ENCODE measurements at regions not wholly inside any gene's neighbourhood (a gene's known extent, or its start where the extent isn't known, plus 50 kb on each side); places are given as distances from the start of the nearest gene placed in this dataset.

GRCh38 chr1:88272216-88272615 is 411.9 kb upstream of the PKN2 start:
- no peaks in the 10 kb centered on the region for H3K9me3 ChIP-seq
- H3K27me3 ChIP-seq (ENCODE audit: low read depth), result no peaks in the 10 kb centered on the region
- no peak overlapping the region for H3K27ac ChIP-seq
- no peaks in the 10 kb centered on the region for H3K36me3 ChIP-seq
- no peaks in the 10 kb centered on the region for H3K4me1 ChIP-seq
- H3K4me3 ChIP-seq, result no peak overlapping the region
- ATAC-seq (no peak), DNase-seq (no peak)
- TF ChIP-seq, protein P1, sequence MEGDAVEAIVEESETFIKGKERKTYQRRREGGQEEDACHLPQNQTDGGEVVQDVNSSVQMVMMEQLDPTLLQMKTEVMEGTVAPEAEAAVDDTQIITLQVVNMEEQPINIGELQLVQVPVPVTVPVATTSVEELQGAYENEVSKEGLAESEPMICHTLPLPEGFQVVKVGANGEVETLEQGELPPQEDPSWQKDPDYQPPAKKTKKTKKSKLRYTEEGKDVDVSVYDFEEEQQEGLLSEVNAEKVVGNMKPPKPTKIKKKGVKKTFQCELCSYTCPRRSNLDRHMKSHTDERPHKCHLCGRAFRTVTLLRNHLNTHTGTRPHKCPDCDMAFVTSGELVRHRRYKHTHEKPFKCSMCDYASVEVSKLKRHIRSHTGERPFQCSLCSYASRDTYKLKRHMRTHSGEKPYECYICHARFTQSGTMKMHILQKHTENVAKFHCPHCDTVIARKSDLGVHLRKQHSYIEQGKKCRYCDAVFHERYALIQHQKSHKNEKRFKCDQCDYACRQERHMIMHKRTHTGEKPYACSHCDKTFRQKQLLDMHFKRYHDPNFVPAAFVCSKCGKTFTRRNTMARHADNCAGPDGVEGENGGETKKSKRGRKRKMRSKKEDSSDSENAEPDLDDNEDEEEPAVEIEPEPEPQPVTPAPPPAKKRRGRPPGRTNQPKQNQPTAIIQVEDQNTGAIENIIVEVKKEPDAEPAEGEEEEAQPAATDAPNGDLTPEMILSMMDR (IDR thresholded peaks at IDR 0.05), result no peak
- intact Hi-C loops (cut with DNase I), result no loop called here

DNA sequence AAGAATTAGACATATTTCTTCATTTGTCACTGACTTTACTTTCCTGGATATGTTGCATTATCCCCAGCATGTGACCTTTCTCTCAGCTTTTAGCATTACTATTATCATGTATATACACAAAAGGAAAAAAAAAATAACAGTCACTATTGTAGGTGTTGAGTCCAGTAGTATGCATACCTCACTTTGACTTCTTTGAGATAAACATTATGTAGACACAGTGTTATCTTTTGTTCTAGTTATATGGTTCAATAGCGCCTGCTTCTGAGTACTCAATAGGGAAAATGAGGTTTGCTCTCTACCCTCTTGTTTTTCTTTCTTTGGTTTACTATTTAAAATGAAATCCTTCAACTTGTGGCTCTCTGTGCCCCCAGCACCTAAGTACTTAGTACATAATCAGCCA is 409.6 kb upstream of the PKN2 start:
- Histone ChIP-seq H3K9me3 (no peaks in the 10 kb centered on the region), H3K4me1 (no peaks in the 10 kb centered on the region), H3K27ac (no peak overlapping the region), H3K36me3 (no peaks in the 10 kb centered on the region), H3K27me3 (ENCODE audit: low read depth) (no peaks in the 10 kb centered on the region), H3K4me3 (no peak overlapping the region)
- intact Hi-C loops (cut with DNase I), result no loop called here
- ATAC-seq, result no peak
- DNase-seq, result no peak
- TF ChIP-seq, protein P1 (IDR thresholded peaks at IDR 0.05), result no peak

DNA sequence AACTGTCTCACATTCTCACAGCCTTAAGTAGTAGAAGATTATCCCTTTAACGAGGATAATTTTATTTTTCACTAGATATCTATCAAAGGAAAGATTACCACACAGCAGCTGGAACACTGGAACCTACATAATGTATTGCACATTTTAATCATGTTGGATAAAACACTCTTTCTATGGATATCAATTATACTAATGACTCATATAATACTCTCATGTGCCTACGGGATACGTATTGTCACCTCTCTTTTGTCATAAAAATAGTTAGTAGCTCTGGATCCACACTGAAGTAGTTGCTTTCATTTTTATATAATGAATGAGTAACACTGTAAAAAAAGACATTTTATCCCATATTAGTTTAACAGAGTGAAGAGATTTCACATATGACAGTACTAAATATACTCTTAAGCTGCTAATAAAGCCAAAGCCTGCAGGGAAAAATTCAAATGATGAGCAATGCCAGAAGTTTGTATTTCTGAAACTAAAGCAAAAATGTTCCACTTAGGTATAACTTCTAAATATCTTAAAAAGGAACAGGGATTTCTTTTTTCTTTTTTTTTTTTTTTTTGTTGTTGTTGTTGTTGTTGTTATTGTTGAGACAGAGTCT is 408.7 kb upstream of the PKN2 start:
- intact Hi-C loops (cut with DNase I), result no loop called here
- H3K36me3 ChIP-seq, result no peaks in the 10 kb centered on the region
- H3K27ac ChIP-seq, result no peak overlapping the region

GRCh38 chr1:88276163-88276562 is 407.9 kb upstream of the PKN2 start:
- H3K27me3 ChIP-seq (ENCODE audit: low read depth), result no peaks in the 10 kb centered on the region
- no peak for DNase-seq

More for the DNA sequence above, 408.7 kb upstream of the PKN2 start:
- Histone ChIP-seq H3K4me1 (no peaks in the 10 kb centered on the region), H3K4me3 (no peak overlapping the region), H3K9me3 (no peaks in the 10 kb centered on the region), H3K27me3 (ENCODE audit: low read depth) (no peaks in the 10 kb centered on the region)
- DNase-seq (no peak), ATAC-seq (no peak)
- TF ChIP-seq, protein P1 (IDR thresholded peaks at IDR 0.05), result no peak

GRCh38 chr1:88284066-88284465 is 400.0 kb upstream of the PKN2 start:
- no peak for ATAC-seq
- intact Hi-C loops (cut with DNase I), result no loop called here
- Histone ChIP-seq H3K9me3 (no peaks in the 10 kb centered on the region), H3K27ac (no peak overlapping the region), H3K4me1 (no peaks in the 10 kb centered on the region), H3K36me3 (no peaks in the 10 kb centered on the region), H3K4me3 (no peak overlapping the region), H3K27me3 (ENCODE audit: low read depth) (no peaks in the 10 kb centered on the region)
- TF ChIP-seq, protein P1 (IDR thresholded peaks at IDR 0.05), result no peak
- DNase-seq, result no peak

More at GRCh38 chr1:88276163-88276562, 407.9 kb upstream of the PKN2 start:
- H3K36me3 ChIP-seq, result no peaks in the 10 kb centered on the region
- TF ChIP-seq, protein P1 (IDR thresholded peaks at IDR 0.05), result no peak
- no peak overlapping the region for H3K4me3 ChIP-seq
- no peaks in the 10 kb centered on the region for H3K9me3 ChIP-seq
- H3K4me1 ChIP-seq, result no peaks in the 10 kb centered on the region
- H3K27ac ChIP-seq, result no peak overlapping the region
- no peak for ATAC-seq
- intact Hi-C loops (cut with DNase I), result no loop called here
